ENCODE measurements at regions not wholly inside any gene's neighbourhood (a gene's known extent, or its start where the extent isn't known, plus 50 kb on each side); places are given as distances from the start of the nearest gene placed in this dataset.

- CTCF ChIA-PET, result interaction anchor here (0.9 to 3.5 kb wide), 15 partner anchors 9 to 156 kb away, joined by 3 to 17 read pairs (median 3); partner anchors contain the start of gene CSNK1A1
- H3K27me3 Mint-ChIP-seq, result peaks cover 0 to 10% of the 10 kb centered on the region in 2 donors
Observed at GRCh38 chr5:149434162-149435014, 55.3 kb upstream of the IL17B start.

GRCh38 chr5:149433524-149434131 is 54.5 kb upstream of the IL17B start:
- H3K4me3 ChIP-seq (ENCODE audit: low read length), result no peak overlapping the region
- H3K4me3 Mint-ChIP-seq, result no peak overlapping the region
- no peaks in the 10 kb centered on the region for H3K27me3 ChIP-seq (ENCODE audit: insufficient read depth, low read length, poor library complexity, severe bottlenecking)
- no peaks in the 10 kb centered on the region for H3K4me1 ChIP-seq (ENCODE audit: insufficient read depth, low read length)
- H3K9me3 ChIP-seq (ENCODE audit: low read length), result no peaks in the 10 kb centered on the region
- POLR2A ChIA-PET, result no interaction called here
- no peaks in the 10 kb centered on the region for H3K36me3 Mint-ChIP-seq
- H3K27ac Mint-ChIP-seq, result no peak overlapping the region
- H3K9me3 Mint-ChIP-seq, result no peaks in the 10 kb centered on the region
- CTCF ChIA-PET, result interaction anchor here (0.9 to 3.5 kb wide), 17 partner anchors 8 to 132 kb away, joined by 3 to 17 read pairs (median 7); partner anchors contain the start of gene CSNK1A1
- no peaks in the 10 kb centered on the region for H3K36me3 ChIP-seq (ENCODE audit: insufficient read depth, low read length)
- H3K27ac ChIP-seq (ENCODE audit: low read depth, low read length), result no peak overlapping the region
- H3K4me1 Mint-ChIP-seq, result no peaks in the 10 kb centered on the region
- peak in 1 of 5 donors; percentile 36 for DNase-seq
- peaks cover 0 to 10% of the 10 kb centered on the region in 2 donors for H3K27me3 Mint-ChIP-seq

More at GRCh38 chr5:149434162-149435014, 55.3 kb upstream of the IL17B start:
- Histone ChIP-seq H3K27me3 (ENCODE audit: insufficient read depth, low read length, poor library complexity, severe bottlenecking) (no peaks in the 10 kb centered on the region), H3K9me3 (ENCODE audit: low read length) (no peaks in the 10 kb centered on the region), H3K4me1 (ENCODE audit: insufficient read depth, low read length) (no peaks in the 10 kb centered on the region), H3K36me3 (ENCODE audit: insufficient read depth, low read length) (no peaks in the 10 kb centered on the region), H3K27ac (ENCODE audit: low read depth, low read length) (no peak overlapping the region), H3K4me3 (ENCODE audit: low read length) (no peak overlapping the region)
- peak in 4 of 5 donors; percentile 11 to 49 (median 24) for DNase-seq
- no peak overlapping the region for H3K4me3 Mint-ChIP-seq
- no peak overlapping the region for H3K27ac Mint-ChIP-seq
- no peaks in the 10 kb centered on the region for H3K4me1 Mint-ChIP-seq
- H3K9me3 Mint-ChIP-seq, result no peaks in the 10 kb centered on the region
- POLR2A ChIA-PET, result no interaction called here
- H3K36me3 Mint-ChIP-seq, result no peaks in the 10 kb centered on the region

- Histone ChIP-seq H3K27me3 (ENCODE audit: insufficient read depth, low read length, poor library complexity, severe bottlenecking) (no peaks in the 10 kb centered on the region), H3K4me3 (ENCODE audit: low read length) (no peak overlapping the region), H3K27ac (ENCODE audit: low read depth, low read length) (no peak overlapping the region), H3K9me3 (ENCODE audit: low read length) (no peaks in the 10 kb centered on the region), H3K4me1 (ENCODE audit: insufficient read depth, low read length) (no peaks in the 10 kb centered on the region), H3K36me3 (ENCODE audit: insufficient read depth, low read length) (no peaks in the 10 kb centered on the region)
- no peak overlapping the region for H3K4me3 Mint-ChIP-seq
- CTCF ChIA-PET, result interaction anchor here (1.0 to 3.5 kb wide), 10 partner anchors 9 to 132 kb away, joined by 3 to 16 read pairs (median 6); partner anchors contain the start of gene CSNK1A1
- H3K9me3 Mint-ChIP-seq, result no peaks in the 10 kb centered on the region
- no peaks in the 10 kb centered on the region for H3K36me3 Mint-ChIP-seq
- DNase-seq, result no peak
- H3K27me3 Mint-ChIP-seq, result peaks cover 0 to 8% of the 10 kb centered on the region in 2 donors
- H3K4me1 Mint-ChIP-seq, result no peaks in the 10 kb centered on the region
- POLR2A ChIA-PET, result no interaction called here
- H3K27ac Mint-ChIP-seq, result no peak overlapping the region
Observed at GRCh38 chr5:149432911-149433401, 53.9 kb upstream of the IL17B start.

GRCh38 chr5:149432376-149432775 is 53.3 kb upstream of the IL17B start:
- Histone ChIP-seq H3K9me3 (ENCODE audit: low read length) (no peaks in the 10 kb centered on the region), H3K27ac (ENCODE audit: low read depth, low read length) (no peak overlapping the region), H3K4me3 (ENCODE audit: low read length) (no peak overlapping the region), H3K36me3 (ENCODE audit: insufficient read depth, low read length) (no peaks in the 10 kb centered on the region), H3K27me3 (ENCODE audit: insufficient read depth, low read length, poor library complexity, severe bottlenecking) (no peaks in the 10 kb centered on the region), H3K4me1 (ENCODE audit: insufficient read depth, low read length) (no peaks in the 10 kb centered on the region)
- peaks cover 0 to 9% of the 10 kb centered on the region in 2 donors for H3K27me3 Mint-ChIP-seq
- DNase-seq, result no peak
- ChIA-PET CTCF (interaction anchor here (0.9 to 3.5 kb wide), 10 partner anchors 9 to 132 kb away, joined by 3 to 16 read pairs (median 4); no protein-coding TSS in a partner anchor), POLR2A (interaction anchor here (0.6 kb wide), 1 partner anchor 12 kb away, joined by 6 read pairs; no protein-coding TSS in a partner anchor)
- H3K4me1 Mint-ChIP-seq, result no peaks in the 10 kb centered on the region
- no peak overlapping the region for H3K4me3 Mint-ChIP-seq
- no peaks in the 10 kb centered on the region for H3K9me3 Mint-ChIP-seq
- H3K36me3 Mint-ChIP-seq, result no peaks in the 10 kb centered on the region
- H3K27ac Mint-ChIP-seq, result no peak overlapping the region

GRCh38 chr5:149429839-149430721 is 51.0 kb upstream of the IL17B start:
- H3K9me3 ChIP-seq (ENCODE audit: low read length), result no peaks in the 10 kb centered on the region
- H3K27me3 Mint-ChIP-seq, result peaks cover 0 to 5% of the 10 kb centered on the region in 2 donors
- H3K27me3 ChIP-seq (ENCODE audit: insufficient read depth, low read length, poor library complexity, severe bottlenecking), result no peaks in the 10 kb centered on the region
- no peaks in the 10 kb centered on the region for H3K36me3 ChIP-seq (ENCODE audit: insufficient read depth, low read length)
- H3K9me3 Mint-ChIP-seq, result no peaks in the 10 kb centered on the region
- peak overlapping the region; percentile 39 for H3K27ac ChIP-seq (ENCODE audit: low read depth, low read length)
- no peaks in the 10 kb centered on the region for H3K4me1 Mint-ChIP-seq
- ChIA-PET CTCF (no interaction called here), POLR2A (no interaction called here)
- no peaks in the 10 kb centered on the region for H3K4me1 ChIP-seq (ENCODE audit: insufficient read depth, low read length)
- H3K36me3 Mint-ChIP-seq, result no peaks in the 10 kb centered on the region
- H3K4me3 ChIP-seq (ENCODE audit: low read length), result no peak overlapping the region
- H3K4me3 Mint-ChIP-seq, result no peak overlapping the region
- DNase-seq, result no peak
- H3K27ac Mint-ChIP-seq, result no peak overlapping the region

All from CD8-positive, alpha-beta memory T cell (primary cell).